ENCODE measurements at regions not wholly inside any gene's neighbourhood (a gene's known extent, or its start where the extent isn't known, plus 50 kb on each side); places are given as distances from the start of the nearest gene placed in this dataset.

GRCh38 chr2:34025196-34025595 lies 426.1 kb upstream of the FAM98A start:
- DNase-seq: no peak

DNA sequence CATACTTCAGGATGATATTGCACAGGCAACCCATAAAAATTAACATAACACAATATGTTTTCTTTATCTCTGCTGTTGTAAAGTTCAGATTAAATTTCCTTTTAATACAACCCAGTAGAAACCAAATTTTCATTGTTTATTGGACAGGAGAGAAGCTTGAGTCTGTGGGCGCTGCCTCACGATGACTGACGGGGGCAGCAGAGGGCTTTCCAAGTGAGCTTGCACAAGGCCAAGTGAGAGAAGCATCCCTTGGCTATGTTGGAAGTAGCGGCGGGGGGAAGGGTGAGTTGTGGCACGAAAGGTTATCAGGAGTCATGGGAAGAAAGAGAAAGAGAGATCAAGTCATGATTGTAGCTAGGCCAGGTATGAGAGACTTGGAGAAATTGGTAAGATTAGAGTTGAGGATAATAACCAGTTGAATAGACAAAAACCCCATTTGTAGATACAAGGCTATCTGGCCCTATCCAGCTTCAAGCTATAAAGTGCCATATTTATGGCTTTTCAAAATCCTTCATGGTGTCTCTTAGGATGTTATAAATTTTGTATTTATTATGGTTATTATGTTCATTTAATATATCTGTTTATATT lies 413.7 kb upstream of the FAM98A start:
- DNase-seq: no peak

GRCh38 chr2:34011684-34012083 lies 412.6 kb upstream of the FAM98A start:
- no peak for DNase-seq

DNA sequence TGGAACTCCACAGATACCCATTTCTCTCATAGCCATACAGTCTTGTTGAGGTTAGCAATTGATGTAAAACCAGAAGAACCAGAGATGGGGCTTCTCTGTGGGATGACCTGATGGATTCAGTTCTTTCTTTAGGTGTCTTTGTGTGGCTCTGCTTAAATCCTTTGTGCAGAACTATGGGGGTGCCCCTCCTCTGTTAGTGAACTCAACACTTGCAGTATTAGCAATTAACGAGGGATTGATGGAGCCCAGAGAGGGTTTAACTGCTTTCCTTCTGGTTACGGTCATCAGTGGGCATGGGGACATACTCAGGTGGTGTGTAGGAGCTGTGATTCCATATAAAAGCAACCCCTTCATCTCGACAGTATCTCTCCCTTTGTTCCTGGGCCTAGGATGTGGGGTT lies 406.8 kb upstream of the FAM98A start:
- no peak for DNase-seq

- DNase-seq: no peak
Observed at GRCh38 chr2:34004936-34005335, 405.8 kb upstream of the FAM98A start.

DNA sequence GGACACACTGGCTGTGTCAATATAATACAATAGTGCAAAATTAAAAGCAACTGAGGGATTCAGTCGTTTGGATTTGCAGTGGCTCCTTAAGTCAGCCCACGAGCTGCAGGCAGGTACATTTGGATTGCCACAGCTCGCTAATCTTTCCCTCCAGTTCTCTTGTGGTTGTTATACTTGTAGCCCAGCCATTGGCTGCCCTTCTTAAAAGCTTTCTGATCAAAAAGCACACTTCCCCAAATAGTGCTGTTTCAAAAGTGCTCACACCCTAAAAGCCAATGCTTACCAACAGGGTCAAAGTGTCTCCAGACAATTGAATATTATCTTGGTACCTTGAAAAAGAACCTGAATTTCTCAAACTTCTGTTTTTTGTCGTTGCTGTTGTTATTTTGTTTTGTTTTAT lies 404.7 kb upstream of the FAM98A start:
- DNase-seq: no peak

GRCh38 chr2:34001557-34001956 lies 402.5 kb upstream of the FAM98A start:
- DNase-seq: no peak

GRCh38 chr2:33984131-33984530 lies 385.0 kb upstream of the FAM98A start:
- no peak for DNase-seq

GRCh38 chr2:33978471-33978870 lies 379.4 kb upstream of the FAM98A start:
- DNase-seq: no peak

- no peak for DNase-seq
Observed at GRCh38 chr2:33975498-33975897, 376.4 kb upstream of the FAM98A start.

DNA sequence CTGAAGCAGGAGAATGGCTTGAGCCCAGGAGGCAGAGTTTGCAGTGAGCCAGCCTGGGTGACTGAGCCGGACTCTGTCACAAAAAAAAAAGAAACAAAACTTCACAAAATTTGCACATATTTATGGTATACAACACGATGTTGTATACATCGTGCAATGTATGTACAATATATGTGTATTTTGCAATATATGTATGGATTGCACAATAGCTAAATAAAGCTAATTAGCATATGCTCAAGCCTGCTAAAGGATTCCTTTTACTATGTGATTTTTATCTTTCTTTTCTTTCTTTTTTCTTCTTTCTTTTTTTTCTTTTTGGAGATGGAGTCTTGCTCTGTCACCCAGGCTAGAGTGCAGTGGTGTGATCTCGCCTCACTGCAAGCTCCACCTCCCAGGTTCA lies 368.0 kb upstream of the FAM98A start:
- no peak for DNase-seq

DNA sequence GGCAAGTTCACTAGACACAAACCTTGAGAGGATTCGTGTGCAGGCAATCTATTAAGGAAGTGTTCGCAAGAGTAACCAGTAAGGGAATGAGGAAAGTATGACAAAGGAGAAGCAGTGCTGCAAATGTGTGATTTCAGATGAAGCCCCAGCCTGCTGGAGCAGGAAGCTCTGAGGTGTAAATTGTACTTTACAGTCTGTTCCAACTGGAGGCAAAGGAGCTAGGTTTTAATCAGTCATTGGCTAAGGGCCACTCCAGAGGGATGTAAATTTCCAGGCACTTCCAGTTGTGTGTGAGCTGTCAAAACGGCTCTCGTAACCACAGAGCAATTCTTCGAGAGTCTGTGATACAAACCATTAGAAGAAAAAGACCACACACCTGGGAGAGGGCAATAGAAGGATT lies 359.5 kb upstream of the FAM98A start:
- DNase-seq: no peak

GRCh38 chr2:33949371-33949770 lies 350.3 kb upstream of the FAM98A start:
- no peak for DNase-seq

GRCh38 chr2:33946193-33946592 lies 347.1 kb upstream of the FAM98A start:
- DNase-seq: no peak

DNA sequence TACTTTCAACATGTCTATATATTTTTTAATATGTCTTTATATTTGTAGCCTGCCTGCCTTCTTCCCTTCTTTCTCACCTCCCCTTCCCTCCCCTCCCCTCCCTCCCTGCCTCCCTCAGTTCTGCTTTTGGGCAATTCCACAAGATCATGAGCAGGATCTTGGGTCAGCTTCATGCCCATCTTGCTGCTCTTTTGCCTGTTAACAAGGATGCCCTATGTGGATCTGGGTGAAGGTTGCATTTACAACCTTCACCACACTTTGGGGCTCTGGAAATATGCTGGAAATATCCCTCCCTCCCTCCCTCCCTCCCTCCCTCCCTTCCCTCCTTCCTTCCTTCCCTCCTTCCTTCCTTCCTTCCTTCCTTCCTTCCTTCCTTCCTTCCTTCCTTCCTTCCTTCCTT lies 334.1 kb upstream of the FAM98A start:
- no peak for DNase-seq

DNA sequence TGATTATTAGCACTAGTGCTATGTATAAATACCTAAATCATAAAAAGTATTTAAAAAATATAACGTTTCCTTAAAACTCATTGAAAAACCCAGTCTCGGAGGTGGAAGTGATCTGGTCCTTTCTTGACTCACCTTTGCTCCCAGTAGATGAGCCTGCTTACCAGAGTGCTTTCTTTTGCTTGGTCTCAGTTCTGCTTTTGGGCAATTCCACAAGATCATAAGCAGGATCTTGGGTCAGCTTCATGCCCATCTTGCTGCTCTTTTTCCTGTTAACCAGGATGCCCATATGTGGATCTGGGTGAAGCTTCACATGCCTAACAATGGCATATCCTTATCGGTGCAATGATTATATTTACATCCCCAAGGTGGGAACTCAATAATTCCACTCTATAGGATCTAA lies 332.1 kb upstream of the FAM98A start:
- no peak for DNase-seq

DNA sequence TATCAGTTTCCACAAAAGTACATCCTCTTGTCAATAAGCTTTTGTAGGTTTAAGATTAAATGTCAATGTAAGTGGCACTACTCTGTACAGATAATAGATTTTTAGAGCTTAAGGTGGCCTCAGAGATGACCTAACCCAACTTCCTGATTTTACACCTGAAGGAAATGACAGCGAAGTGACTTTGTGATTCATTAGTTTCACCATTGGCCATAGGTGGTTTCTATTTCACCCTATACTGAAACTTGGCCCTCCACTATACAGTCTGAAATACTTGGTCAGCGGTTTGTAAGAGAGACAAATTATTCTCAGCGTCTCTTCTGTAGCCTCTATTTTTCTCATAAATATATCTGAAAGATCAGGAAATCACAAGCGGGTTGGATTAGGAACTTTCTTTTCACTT lies 330.4 kb upstream of the FAM98A start:
- no peak for DNase-seq

DNA sequence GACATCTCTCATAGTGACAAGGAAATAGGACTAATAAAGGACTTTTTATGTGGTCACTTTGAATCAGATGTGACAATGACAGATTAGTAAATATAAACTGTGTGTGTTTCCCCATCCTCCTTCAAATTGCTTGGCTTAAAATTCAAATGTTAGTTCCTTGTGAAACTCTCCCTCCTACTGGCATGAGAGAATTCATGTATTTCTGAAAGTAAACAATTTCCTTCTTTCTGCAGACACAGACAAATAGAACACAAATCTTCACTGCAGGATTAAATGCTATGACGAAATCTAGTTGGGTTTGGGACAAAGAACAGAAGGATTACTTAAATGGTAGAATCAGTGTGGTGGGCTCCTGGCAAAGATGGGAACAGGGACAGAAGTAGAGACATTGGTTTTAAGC lies 328.7 kb upstream of the FAM98A start:
- DNase-seq: no peak

GRCh38 chr2:33925311-33925710 lies 326.2 kb upstream of the FAM98A start:
- DNase-seq: no peak

DNA sequence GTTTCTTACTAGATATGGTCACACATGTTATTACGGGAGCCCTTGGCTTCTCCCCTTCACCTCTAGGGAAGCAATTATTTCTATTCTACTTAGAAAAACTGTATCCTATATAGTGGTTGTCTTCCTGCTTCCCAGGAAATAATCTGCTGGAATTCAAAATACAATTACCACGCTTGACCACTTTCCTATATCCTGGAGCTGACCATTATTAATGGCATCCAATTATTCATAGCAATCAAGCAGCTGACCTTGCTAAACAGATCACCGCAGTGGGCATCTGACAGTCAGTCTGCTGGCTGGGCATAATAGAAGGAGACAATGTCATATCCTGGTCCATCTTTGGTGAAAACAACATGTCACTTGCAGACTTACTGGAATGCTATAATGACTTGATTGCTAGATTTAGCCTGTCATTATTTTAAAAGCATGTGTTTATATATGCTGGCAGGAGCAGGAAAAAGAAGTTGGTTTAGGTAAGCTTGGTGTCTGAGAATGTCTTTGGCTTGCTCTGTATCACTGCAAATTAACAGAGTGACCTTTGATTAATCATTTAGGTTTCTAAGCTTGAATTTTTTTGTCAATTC lies 325.6 kb upstream of the FAM98A start:
- DNase-seq: no peak

DNA sequence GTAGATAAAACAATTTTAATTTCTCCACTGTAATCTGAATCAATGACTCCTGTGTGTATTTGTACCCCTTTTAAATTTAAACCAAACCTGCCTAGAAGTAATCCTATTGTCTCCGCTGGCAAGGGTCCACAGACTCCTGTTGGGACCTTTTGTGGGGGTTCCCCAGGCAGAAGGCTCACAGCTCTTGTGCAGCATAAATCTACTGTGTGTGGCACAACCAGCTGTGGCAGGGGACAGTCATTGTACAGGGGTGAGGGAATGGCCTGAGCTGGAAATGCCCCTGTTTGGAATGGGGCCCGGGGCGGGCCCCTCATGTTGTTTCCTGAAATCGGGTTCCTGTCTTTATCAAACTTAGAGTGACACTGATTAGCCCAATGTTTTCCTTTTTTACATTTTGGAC lies 318.2 kb upstream of the FAM98A start:
- no peak for DNase-seq

DNA sequence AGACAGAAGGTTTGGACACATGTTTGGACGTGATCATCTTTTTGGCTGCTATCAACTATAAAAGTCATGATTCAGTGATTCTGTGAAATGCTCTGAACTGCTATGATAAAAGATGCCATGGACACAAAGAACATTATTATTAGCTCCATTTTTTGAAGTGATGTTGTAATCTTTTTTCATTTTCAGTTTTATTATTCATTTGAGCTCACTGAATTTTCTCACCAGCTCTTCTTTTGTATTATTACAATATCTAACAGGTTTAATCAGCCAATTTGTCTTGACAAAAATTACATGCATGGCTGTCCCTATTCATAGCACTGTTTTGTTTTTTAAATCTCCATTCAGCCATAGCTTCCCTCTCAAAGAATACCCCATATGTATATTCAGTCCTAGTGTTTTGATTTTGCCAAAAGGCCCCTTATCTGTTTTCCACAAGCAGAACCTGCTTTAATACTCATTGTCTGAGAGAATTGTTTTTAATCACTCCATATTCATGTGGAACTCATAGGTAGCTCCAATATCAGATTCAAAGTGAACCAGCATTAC lies 314.0 kb upstream of the FAM98A start:
- no peak for DNase-seq

- no peak for DNase-seq
Observed at GRCh38 chr2:33911327-33911726, 312.2 kb upstream of the FAM98A start.

GRCh38 chr2:33909945-33910695 lies 311.0 kb upstream of the FAM98A start:
- no peak for DNase-seq
